ENCODE measurements at regions not wholly inside any gene's neighbourhood (a gene's known extent, or its start where the extent isn't known, plus 50 kb on each side); places are given as distances from the start of the nearest gene placed in this dataset.

- TF ChIP-seq CTCF (IDR thresholded peaks at IDR 0.05; ENCODE audit: low read length) (no peak), EZH2phosphoT487 (IDR thresholded peaks at IDR 0.05; ENCODE audit: low read length) (no peak), EZH2 (optimal IDR thresholded peaks at IDR 0.05; ENCODE audit: low read depth, low read length) (no peak)
These were observed 129.4 kb upstream of the HNMT start for GRCh38 chr2:137834760-137835379.
